Peyer's patch (tissue), 4 donors: ENCODE measurements at regions not wholly inside any gene's neighbourhood (a gene's known extent, or its start where the extent isn't known, plus 50 kb on each side); places are given as distances from the start of the nearest gene placed in this dataset.

Experiments used
- DNase-seq, 3 donors: peaks; one replicate each; pipeline ENCODE4 v3.0.0-alpha.2; 2017 to 2019
- H3K27ac ChIP-seq, 4 donors: fragments of 200-600 bp; sonication (generic); one replicate each; pipeline ENCODE4 v1.5.1; 2016 to 2019
- H3K27me3 ChIP-seq, 2 donors: fragments of 200-600 bp; sonication (generic); one replicate each; pipeline ENCODE4 v1.5.1; 2019
- H3K36me3 ChIP-seq, 3 donors: fragments of 200-600 bp; sonication (generic); one replicate each; pipeline ENCODE4 v1.5.1; 2016 to 2019
- H3K4me1 ChIP-seq, 4 donors: fragments of 200-600 bp; sonication (generic); one replicate each; pipeline ENCODE4 v1.5.1; 2016 to 2019
- H3K4me3 ChIP-seq, 4 donors: fragments of 200-600 bp; sonication (generic); 1 replicate in 3 of 4; 2 replicates in 1 of 4; pipeline ENCODE4 v1.5.1; 2016 to 2019; ENCODE audit warnings: mild to moderate bottlenecking in 1 of 4
- H3K9me3 ChIP-seq, 4 donors: fragments of 200-600 bp; sonication (generic); one replicate each; pipeline ENCODE4 v1.5.1; 2016 to 2019; ENCODE audit warnings: mild to moderate bottlenecking in 1 of 4
- POLR2A ChIP-seq, 2 donors: fragments of 450-650 bp; IDR thresholded peaks; one replicate each; pipeline ENCODE4 v1.5.1; 2017; ENCODE audit warnings: antibody characterized with exemption in 2 of 2, mild to moderate bottlenecking in 2 of 2, moderate library complexity in 2 of 2
- TF ChIP-seq, protein P1 (sequence below), 6 experiments: fragments of 450-650 bp in 4 of 6; fragments of 200-600 bp in 2 of 6; sonication (generic) in 1 of 6; IDR thresholded peaks; one replicate each; pipeline ENCODE4 v1.5.1; 2017 to 2019; ENCODE audit warnings: antibody characterized with exemption in 6 of 6, mild to moderate bottlenecking in 3 of 6, moderate library complexity in 1 of 6

DNA sequence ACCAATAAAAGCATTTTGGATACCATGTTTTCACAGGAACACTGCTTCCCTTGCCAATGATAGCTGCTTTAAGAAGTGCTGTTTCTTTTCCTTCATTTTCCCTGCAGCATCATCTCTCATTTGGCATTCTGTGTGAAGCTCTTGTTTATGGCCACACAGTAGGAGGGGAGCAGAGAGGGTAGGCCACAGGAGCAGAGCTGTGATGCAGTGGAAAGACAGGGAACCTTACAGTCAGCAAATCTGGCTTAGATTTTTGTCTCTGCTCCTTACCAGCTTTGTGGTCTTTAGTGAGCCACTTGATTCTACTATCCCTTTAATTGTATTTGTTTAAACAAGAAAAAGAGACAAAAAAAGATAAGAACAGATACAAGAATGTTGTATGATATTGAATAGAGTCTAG, 138.7 kb downstream of the RPL22L1 start:
- TF ChIP-seq POLR2A (IDR thresholded peaks at IDR 0.05) = no peak
- TF ChIP-seq, protein P1, sequence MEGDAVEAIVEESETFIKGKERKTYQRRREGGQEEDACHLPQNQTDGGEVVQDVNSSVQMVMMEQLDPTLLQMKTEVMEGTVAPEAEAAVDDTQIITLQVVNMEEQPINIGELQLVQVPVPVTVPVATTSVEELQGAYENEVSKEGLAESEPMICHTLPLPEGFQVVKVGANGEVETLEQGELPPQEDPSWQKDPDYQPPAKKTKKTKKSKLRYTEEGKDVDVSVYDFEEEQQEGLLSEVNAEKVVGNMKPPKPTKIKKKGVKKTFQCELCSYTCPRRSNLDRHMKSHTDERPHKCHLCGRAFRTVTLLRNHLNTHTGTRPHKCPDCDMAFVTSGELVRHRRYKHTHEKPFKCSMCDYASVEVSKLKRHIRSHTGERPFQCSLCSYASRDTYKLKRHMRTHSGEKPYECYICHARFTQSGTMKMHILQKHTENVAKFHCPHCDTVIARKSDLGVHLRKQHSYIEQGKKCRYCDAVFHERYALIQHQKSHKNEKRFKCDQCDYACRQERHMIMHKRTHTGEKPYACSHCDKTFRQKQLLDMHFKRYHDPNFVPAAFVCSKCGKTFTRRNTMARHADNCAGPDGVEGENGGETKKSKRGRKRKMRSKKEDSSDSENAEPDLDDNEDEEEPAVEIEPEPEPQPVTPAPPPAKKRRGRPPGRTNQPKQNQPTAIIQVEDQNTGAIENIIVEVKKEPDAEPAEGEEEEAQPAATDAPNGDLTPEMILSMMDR (IDR thresholded peaks at IDR 0.05) = no peak

GRCh38 chr3:170730071-170730812, 139.8 kb downstream of the RPL22L1 start:
- DNase-seq = no peak
- Histone ChIP-seq H3K36me3 (no peaks in the 10 kb centered on the region), H3K9me3 (no peaks in the 10 kb centered on the region), H3K27me3 (no peaks in the 10 kb centered on the region), H3K4me1 (no peaks in the 10 kb centered on the region), H3K4me3 (no peak overlapping the region), H3K27ac (no peak overlapping the region)
- TF ChIP-seq POLR2A (IDR thresholded peaks at IDR 0.05) = no peak
- TF ChIP-seq, protein P1 (IDR thresholded peaks at IDR 0.05) = no peak

More for the DNA sequence above, 138.7 kb downstream of the RPL22L1 start:
- no peak for DNase-seq
- Histone ChIP-seq H3K9me3 (no peaks in the 10 kb centered on the region), H3K36me3 (no peaks in the 10 kb centered on the region), H3K4me3 (no peak overlapping the region), H3K27me3 (no peaks in the 10 kb centered on the region), H3K27ac (no peak overlapping the region), H3K4me1 (no peaks in the 10 kb centered on the region)

GRCh38 chr3:170728181-170728580, 141.8 kb downstream of the RPL22L1 start:
- no peaks in the 10 kb centered on the region for H3K27me3 ChIP-seq
- peaks cover 0 to 13% (median 0%) of the 10 kb centered on the region in 4 donors for H3K4me1 ChIP-seq
- H3K27ac ChIP-seq = no peak overlapping the region
- no peak overlapping the region for H3K4me3 ChIP-seq
- no peak for DNase-seq
- no peaks in the 10 kb centered on the region for H3K9me3 ChIP-seq
- H3K36me3 ChIP-seq = no peaks in the 10 kb centered on the region
- TF ChIP-seq, protein P1 (IDR thresholded peaks at IDR 0.05) = no peak

GRCh38 chr3:170727754-170728153, 141.9 kb upstream of the SLC7A14 start:
- Histone ChIP-seq H3K27ac (no peak overlapping the region), H3K36me3 (no peaks in the 10 kb centered on the region), H3K4me1 (peaks cover 0 to 13% (median 0%) of the 10 kb centered on the region in 4 donors), H3K9me3 (no peaks in the 10 kb centered on the region), H3K4me3 (no peak overlapping the region), H3K27me3 (no peaks in the 10 kb centered on the region)
- DNase-seq = no peak
- TF ChIP-seq, protein P1 (IDR thresholded peaks at IDR 0.05) = no peak

DNA sequence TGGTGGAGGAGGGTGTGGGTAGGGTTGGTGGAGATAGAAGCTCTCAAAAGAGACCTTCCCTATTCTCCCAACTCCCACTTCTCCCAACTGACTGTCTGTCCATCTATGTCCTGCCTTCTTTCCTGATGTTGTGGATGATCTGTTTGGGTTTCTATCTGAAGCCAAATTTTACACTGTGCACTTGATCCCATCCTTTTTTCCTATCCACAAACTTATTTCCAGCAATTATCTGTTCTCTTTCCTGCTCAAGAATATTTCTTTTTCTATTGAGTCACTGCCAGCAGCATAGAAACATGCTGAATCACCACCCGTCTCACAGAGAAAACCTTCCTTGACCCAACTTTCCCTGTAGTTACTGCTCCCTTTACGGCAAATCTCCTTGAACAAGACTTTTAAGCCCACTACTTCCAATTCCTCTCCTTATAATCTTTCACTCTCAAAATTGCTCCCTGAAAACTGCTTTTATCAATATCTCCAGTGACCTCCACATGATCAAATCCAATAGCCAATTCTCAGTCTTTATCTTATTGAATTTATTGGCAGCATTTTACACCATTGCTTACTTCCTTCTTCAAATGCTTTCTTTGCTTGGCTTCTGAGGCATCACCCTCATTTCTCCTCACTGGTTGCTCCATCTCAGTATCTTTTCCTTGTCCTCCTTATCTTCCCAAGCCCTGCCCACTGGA, 141.2 kb upstream of the SLC7A14 start:
- H3K27me3 ChIP-seq = no peaks in the 10 kb centered on the region
- no peak overlapping the region for H3K4me3 ChIP-seq
- no peak for DNase-seq
- peaks cover 0 to 13% (median 0%) of the 10 kb centered on the region in 4 donors for H3K4me1 ChIP-seq
- no peak overlapping the region for H3K27ac ChIP-seq
- TF ChIP-seq, protein P1 (IDR thresholded peaks at IDR 0.05) = no peak
- TF ChIP-seq POLR2A (IDR thresholded peaks at IDR 0.05) = no peak
- no peaks in the 10 kb centered on the region for H3K36me3 ChIP-seq
- no peaks in the 10 kb centered on the region for H3K9me3 ChIP-seq
